SK-N-SH (cell line): ENCODE measurements at regions not wholly inside any gene's neighbourhood (a gene's known extent, or its start where the extent isn't known, plus 50 kb on each side); places are given as distances from the start of the nearest gene placed in this dataset.

ENCODE experiments used
- CHD2 ChIP-seq: fragments of 150-350 bp; IDR thresholded peaks from 2 replicates; pipeline ENCODE4 v1.6.1; 2018; ENCODE audit warnings: low read length; ENCODE audit not compliant: partially characterized antibody
- EZH2phosphoT487 ChIP-seq: fragments of 200-600 bp; sonication (generic); IDR thresholded peaks from 2 replicates; pipeline ENCODE4 v1.6.1; 2017; ENCODE audit warnings: low read depth, mixed run types, mild to moderate bottlenecking, antibody characterized with exemption, moderate library complexity, borderline replicate concordance
- GABPA ChIP-seq: IDR thresholded peaks from 2 replicates; pipeline ENCODE4 v1.4.0; 2012; ENCODE audit warnings: low read depth, mild to moderate bottlenecking
- JUND ChIP-seq: IDR thresholded peaks from 2 replicates; pipeline ENCODE4 v1.4.0; 2012
- NFIC ChIP-seq: IDR thresholded peaks from 2 replicates; pipeline ENCODE4 v1.4.0; 2012; ENCODE audit warnings: borderline replicate concordance
- POLR2AphosphoS5 ChIP-seq: IDR thresholded peaks from 2 replicates; pipeline ENCODE4 v1.6.1; 2012; ENCODE audit warnings: low read depth, low read length
- SIN3A ChIP-seq: IDR thresholded peaks from 2 replicates; pipeline ENCODE4 v1.6.1; 2012; ENCODE audit warnings: low read depth, mild to moderate bottlenecking, low read length, moderate library complexity, borderline replicate concordance
- ZBTB33 ChIP-seq: IDR thresholded peaks from 2 replicates; pipeline ENCODE4 v1.4.0; 2012; ENCODE audit warnings: low read depth, borderline replicate concordance
- TF ChIP-seq, protein P1 (sequence below): fragments of 150-350 bp; IDR thresholded peaks from 2 replicates; pipeline ENCODE4 v1.6.1; 2016; ENCODE audit warnings: mild to moderate bottlenecking, low read depth, low read length
- TF ChIP-seq, protein P2 (sequence below): fragments of 200-600 bp; sonication (generic); IDR thresholded peaks from 2 replicates; pipeline ENCODE4 v1.6.1; 2017; ENCODE audit warnings: antibody characterized with exemption, mild to moderate bottlenecking, moderate library complexity
- TF ChIP-seq, protein P3 (sequence below): fragments of 150-350 bp; IDR thresholded peaks from 2 replicates; pipeline ENCODE4 v1.6.1; 2017; ENCODE audit warnings: antibody characterized with exemption, low read length, low read depth, borderline replicate concordance

DNA sequence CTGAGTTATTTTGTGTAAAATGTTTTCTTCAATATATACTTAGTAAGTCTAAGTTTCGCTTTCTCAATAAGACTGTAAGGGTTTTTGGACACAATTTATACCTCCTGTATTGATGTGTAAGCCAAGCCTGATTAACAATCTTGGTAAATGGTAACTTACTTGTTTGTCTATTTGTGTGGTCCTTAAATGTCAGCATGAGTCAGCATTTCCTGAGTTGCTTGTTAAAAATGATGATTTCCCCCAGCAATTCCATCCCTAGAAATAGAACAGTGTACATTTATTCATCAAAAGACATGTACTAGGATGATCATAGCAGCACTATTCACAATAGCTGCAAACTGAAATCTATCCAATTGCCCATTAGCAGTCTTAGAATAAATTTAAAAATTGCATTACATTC is 53.4 kb upstream of the LRIG1 start:
- TF ChIP-seq POLR2AphosphoS5, result no peak
- no peak for TF ChIP-seq SIN3A
- TF ChIP-seq, protein P1, sequence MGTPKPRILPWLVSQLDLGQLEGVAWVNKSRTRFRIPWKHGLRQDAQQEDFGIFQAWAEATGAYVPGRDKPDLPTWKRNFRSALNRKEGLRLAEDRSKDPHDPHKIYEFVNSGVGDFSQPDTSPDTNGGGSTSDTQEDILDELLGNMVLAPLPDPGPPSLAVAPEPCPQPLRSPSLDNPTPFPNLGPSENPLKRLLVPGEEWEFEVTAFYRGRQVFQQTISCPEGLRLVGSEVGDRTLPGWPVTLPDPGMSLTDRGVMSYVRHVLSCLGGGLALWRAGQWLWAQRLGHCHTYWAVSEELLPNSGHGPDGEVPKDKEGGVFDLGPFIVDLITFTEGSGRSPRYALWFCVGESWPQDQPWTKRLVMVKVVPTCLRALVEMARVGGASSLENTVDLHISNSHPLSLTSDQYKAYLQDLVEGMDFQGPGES, result no peak
- no peak for TF ChIP-seq NFIC
- no peak for TF ChIP-seq ZBTB33
- TF ChIP-seq, protein P2, sequence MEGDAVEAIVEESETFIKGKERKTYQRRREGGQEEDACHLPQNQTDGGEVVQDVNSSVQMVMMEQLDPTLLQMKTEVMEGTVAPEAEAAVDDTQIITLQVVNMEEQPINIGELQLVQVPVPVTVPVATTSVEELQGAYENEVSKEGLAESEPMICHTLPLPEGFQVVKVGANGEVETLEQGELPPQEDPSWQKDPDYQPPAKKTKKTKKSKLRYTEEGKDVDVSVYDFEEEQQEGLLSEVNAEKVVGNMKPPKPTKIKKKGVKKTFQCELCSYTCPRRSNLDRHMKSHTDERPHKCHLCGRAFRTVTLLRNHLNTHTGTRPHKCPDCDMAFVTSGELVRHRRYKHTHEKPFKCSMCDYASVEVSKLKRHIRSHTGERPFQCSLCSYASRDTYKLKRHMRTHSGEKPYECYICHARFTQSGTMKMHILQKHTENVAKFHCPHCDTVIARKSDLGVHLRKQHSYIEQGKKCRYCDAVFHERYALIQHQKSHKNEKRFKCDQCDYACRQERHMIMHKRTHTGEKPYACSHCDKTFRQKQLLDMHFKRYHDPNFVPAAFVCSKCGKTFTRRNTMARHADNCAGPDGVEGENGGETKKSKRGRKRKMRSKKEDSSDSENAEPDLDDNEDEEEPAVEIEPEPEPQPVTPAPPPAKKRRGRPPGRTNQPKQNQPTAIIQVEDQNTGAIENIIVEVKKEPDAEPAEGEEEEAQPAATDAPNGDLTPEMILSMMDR, result no peak
- TF ChIP-seq, protein P3, sequence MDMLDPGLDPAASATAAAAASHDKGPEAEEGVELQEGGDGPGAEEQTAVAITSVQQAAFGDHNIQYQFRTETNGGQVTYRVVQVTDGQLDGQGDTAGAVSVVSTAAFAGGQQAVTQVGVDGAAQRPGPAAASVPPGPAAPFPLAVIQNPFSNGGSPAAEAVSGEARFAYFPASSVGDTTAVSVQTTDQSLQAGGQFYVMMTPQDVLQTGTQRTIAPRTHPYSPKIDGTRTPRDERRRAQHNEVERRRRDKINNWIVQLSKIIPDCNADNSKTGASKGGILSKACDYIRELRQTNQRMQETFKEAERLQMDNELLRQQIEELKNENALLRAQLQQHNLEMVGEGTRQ, result no peak
- no peak for TF ChIP-seq GABPA
- no peak for TF ChIP-seq EZH2phosphoT487
- no peak for TF ChIP-seq JUND
- TF ChIP-seq CHD2, result no peak
